ENCODE measurements at regions not wholly inside any gene's neighbourhood (a gene's known extent, or its start where the extent isn't known, plus 50 kb on each side); places are given as distances from the start of the nearest gene placed in this dataset.

DNA sequence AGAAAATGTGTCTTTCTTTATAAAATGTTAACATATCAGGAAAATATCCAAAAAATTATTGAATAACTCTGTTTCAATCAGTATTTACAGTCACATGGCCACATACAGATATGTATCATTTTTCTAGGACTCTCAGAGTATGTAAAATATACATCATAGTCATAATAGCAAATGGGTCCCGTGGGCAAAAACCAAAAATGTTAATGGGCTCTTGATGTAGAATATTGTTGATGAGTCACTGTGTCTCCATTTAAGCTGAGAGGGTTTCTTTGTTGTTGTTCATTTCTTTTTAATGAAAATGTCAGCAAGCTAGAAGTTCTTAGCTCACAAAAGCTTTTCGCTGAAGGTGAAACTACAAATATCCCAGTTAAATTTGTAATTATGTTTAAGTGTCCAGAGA is 1713.1 kb upstream of the PCDH20 start:
- TF ChIP-seq, protein P1, sequence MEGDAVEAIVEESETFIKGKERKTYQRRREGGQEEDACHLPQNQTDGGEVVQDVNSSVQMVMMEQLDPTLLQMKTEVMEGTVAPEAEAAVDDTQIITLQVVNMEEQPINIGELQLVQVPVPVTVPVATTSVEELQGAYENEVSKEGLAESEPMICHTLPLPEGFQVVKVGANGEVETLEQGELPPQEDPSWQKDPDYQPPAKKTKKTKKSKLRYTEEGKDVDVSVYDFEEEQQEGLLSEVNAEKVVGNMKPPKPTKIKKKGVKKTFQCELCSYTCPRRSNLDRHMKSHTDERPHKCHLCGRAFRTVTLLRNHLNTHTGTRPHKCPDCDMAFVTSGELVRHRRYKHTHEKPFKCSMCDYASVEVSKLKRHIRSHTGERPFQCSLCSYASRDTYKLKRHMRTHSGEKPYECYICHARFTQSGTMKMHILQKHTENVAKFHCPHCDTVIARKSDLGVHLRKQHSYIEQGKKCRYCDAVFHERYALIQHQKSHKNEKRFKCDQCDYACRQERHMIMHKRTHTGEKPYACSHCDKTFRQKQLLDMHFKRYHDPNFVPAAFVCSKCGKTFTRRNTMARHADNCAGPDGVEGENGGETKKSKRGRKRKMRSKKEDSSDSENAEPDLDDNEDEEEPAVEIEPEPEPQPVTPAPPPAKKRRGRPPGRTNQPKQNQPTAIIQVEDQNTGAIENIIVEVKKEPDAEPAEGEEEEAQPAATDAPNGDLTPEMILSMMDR (conservative IDR thresholded peaks at IDR 0.05; ENCODE audit: low read depth): no peak
- DNase-seq (ENCODE audit: low spot score): no peak
- POLR2A ChIA-PET (ENCODE audit: low non-redundant PET): no interaction called here
- CTCF ChIA-PET: interaction anchor here (0.7 kb wide), 1 partner anchor 23 kb away, joined by 3 read pairs; no protein-coding TSS in a partner anchor
- H3K27ac ChIP-seq: no peak overlapping the region

DNA sequence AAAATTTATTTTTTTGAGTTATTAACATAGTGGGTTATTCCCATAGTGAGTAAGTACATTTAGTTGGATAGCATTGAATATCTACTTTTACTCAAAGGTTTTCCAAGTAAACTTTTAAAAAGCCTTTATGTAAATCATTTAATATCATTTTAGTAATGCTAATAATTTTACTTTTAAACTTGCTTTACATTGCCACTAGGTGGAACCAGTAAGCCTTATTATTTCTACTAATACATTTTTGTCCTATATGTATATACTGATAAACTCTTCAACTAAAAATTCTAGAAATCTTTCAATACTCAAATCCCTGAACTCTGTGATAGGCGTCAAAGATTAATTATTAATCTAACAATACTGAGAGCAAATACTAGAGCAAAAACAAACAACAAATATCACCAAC is 1709.2 kb upstream of the PCDH20 start:
- ChIA-PET CTCF (interaction anchor here (0.6 kb wide), 1 partner anchor 1171 kb away, joined by 3 read pairs; no protein-coding TSS in a partner anchor), POLR2A (ENCODE audit: low non-redundant PET) (no interaction called here)
- TF ChIP-seq, protein P1 (conservative IDR thresholded peaks at IDR 0.05; ENCODE audit: low read depth): peak; percentile 46
- no peak overlapping the region for H3K27ac ChIP-seq
- DNase-seq (ENCODE audit: low spot score): no peak

DNA sequence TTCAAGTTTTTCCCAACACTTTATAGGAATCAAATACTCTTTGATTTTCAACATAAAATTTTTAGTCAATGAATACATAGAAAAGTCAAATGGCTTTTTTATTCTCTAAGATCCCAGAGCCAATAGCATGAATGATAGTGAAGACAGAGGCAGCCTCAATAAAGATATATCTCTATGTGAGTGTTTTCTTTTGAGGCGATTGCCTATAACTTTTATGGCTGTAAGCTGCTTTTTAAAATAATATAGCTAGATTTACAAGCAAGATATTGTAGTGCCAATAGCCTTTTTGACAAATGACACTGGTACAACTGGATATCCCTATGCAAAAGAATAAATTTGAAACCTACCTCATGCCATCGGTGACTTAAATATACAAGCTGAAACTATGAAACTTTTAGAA is 1705.2 kb upstream of the PCDH20 start:
- DNase-seq (ENCODE audit: low spot score): no peak
- TF ChIP-seq, protein P1 (conservative IDR thresholded peaks at IDR 0.05; ENCODE audit: low read depth): no peak
- no peak overlapping the region for H3K27ac ChIP-seq
- CTCF ChIA-PET: interaction anchor here (0.6 to 0.7 kb wide), 2 partner anchors 211 to 1395 kb away, joined by 5 read pairs; no protein-coding TSS in a partner anchor
- POLR2A ChIA-PET (ENCODE audit: low non-redundant PET): no interaction called here

DNA sequence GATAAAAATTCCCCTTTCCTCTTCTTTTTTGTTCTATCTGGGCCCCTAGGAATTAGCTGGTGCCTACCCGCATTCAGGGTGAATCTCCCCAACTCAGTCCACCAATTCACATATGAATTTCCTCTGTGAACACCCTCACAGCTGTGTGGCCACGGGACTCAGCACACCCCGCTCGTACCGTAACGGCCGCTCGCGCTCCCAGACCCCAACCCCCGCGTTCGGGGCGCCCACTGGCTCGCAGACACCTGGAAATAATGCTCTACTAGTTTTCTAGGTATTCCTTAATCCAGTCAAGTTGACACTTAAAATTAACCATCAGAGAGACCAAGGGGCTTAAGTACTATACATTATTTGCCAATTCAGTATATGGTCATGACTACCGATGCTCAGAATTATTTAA is 1702.1 kb upstream of the PCDH20 start:
- ChIA-PET POLR2A (ENCODE audit: low non-redundant PET) (no interaction called here), CTCF (no interaction called here)

DNA sequence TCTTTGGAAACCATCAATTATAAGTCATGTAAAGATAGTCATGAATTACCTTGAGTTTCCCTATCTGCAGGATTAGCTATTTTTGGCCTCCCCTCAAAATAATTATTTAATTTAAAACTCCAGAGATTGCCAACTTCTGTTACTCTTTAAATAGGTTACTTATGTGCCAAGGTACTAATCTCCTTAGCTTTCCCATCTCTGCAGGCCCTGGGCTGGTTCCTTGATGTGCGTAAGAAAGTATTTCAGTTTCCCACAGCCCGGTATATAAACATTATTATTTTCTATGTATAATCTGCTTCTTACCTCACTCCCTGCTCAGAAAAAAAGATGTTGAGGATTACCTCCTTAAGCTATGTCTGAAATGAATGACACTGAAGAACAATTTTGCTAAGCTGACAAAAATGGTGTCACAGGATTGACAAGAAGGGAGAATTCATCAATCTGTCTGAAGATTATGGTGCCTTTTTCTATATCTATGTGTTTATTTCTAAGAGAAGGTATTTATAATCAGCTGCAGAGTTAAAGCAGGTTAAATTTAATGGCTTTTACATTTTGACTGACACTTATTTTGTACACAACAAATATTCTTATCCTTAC is 1697.2 kb upstream of the PCDH20 start:
- POLR2A ChIA-PET (ENCODE audit: low non-redundant PET): no interaction called here

More for the DNA sequence above, 1702.1 kb upstream of the PCDH20 start:
- TF ChIP-seq, protein P1 (conservative IDR thresholded peaks at IDR 0.05; ENCODE audit: low read depth): no peak
- no peak for DNase-seq (ENCODE audit: low spot score)
- no peak overlapping the region for H3K27ac ChIP-seq

DNA sequence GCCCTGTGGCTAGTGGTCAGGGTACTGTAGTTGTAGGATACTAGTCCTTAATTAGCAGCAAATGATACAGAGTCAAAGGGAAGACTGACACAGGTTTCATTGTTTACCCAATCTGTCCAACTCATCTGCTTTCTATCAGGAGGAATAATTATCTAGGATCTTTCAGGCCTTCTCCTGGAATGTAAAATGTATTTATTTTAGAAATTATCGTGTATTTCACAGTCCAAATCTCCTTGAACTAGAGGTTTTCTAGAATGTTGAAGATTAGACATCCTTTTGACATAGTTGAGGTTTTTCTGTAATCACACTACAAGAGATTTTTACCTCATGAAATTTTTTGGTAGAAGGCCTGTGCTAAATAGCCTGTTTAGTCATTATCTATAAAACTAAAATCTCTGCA is 1694.8 kb upstream of the PCDH20 start:
- TF ChIP-seq, protein P1 (conservative IDR thresholded peaks at IDR 0.05; ENCODE audit: low read depth): no peak
- CTCF ChIA-PET: no interaction called here
- no peak overlapping the region for H3K27ac ChIP-seq
- DNase-seq (ENCODE audit: low spot score): no peak
- POLR2A ChIA-PET (ENCODE audit: low non-redundant PET): no interaction called here

More for the DNA sequence above, 1697.2 kb upstream of the PCDH20 start:
- CTCF ChIA-PET: no interaction called here
- TF ChIP-seq, protein P1 (conservative IDR thresholded peaks at IDR 0.05; ENCODE audit: low read depth): no peak
- H3K27ac ChIP-seq: no peak overlapping the region
- DNase-seq (ENCODE audit: low spot score): no peak
